HEK293T (cell line): ENCODE measurements at regions not wholly inside any gene's neighbourhood (a gene's known extent, or its start where the extent isn't known, plus 50 kb on each side); places are given as distances from the start of the nearest gene placed in this dataset.

ENCODE experiments used
- CTCF ChIA-PET: fragments of 350-600 bp; formaldehyde crosslinking; extraction: SDS; loops from one replicate; lab custom pipeline; 2021; ENCODE audit warnings: antibody characterized with exemption, inconsistent platforms; lab: Yijun Ruan, JAX
- POLR2A ChIA-PET: fragments of 350-600 bp; formaldehyde crosslinking; extraction: SDS; loops from one replicate; lab custom pipeline; 2020; ENCODE audit warnings: antibody characterized with exemption, inconsistent platforms; lab: Yijun Ruan, JAX
- DNase-seq: peaks from one replicate; pipeline ENCODE4 v3.0.0; 2012; ENCODE audit warnings: mixed read lengths; ENCODE audit errors: extremely low spot score
- ARNT ChIP-seq: fragments of 450-650 bp; IDR thresholded peaks from 2 replicates; pipeline ENCODE4 v1.6.1; 2017; ENCODE audit warnings: mild to moderate bottlenecking
- BHLHE40 ChIP-seq: fragments of 450-650 bp; IDR thresholded peaks from 2 replicates; pipeline ENCODE4 v1.6.1; 2016; ENCODE audit warnings: mild to moderate bottlenecking, moderate library complexity, borderline replicate concordance
- CTBP1 ChIP-seq: fragments of 450-650 bp; IDR thresholded peaks from 2 replicates; pipeline ENCODE4 v1.6.1; 2016; ENCODE audit warnings: borderline replicate concordance
- ELF4 ChIP-seq: fragments of 450-650 bp; IDR thresholded peaks from 2 replicates; pipeline ENCODE4 v1.6.1; 2017; ENCODE audit warnings: antibody characterized with exemption
- FOXA1 ChIP-seq: fragments of 450-650 bp; IDR thresholded peaks from 2 replicates; pipeline ENCODE4 v1.6.1; 2016; ENCODE audit warnings: mild to moderate bottlenecking
- FOXK2 ChIP-seq: fragments of 450-650 bp; IDR thresholded peaks from 2 replicates; pipeline ENCODE4 v1.6.1; 2016; ENCODE audit warnings: mild to moderate bottlenecking
- FOXM1 ChIP-seq: fragments of 450-650 bp; IDR thresholded peaks from 2 replicates; pipeline ENCODE4 v1.6.1; 2017; ENCODE audit warnings: mild to moderate bottlenecking, borderline replicate concordance
- HDGF ChIP-seq: fragments of 450-650 bp; IDR thresholded peaks from 2 replicates; pipeline ENCODE4 v1.6.1; 2017; ENCODE audit warnings: antibody characterized with exemption, borderline replicate concordance
- L3MBTL2 ChIP-seq: fragments of 450-650 bp; conservative IDR thresholded peaks from 2 replicates; pipeline ENCODE4 v1.6.1; 2016; ENCODE audit warnings: mild to moderate bottlenecking
- LEF1 ChIP-seq: fragments of 450-650 bp; IDR thresholded peaks from 2 replicates; pipeline ENCODE4 v1.6.1; 2017; ENCODE audit warnings: mild to moderate bottlenecking, borderline replicate concordance
- NFRKB ChIP-seq: fragments of 450-650 bp; IDR thresholded peaks from 2 replicates; pipeline ENCODE4 v1.6.1; 2016; ENCODE audit warnings: mild to moderate bottlenecking, moderate library complexity
- PKNOX1 ChIP-seq: fragments of 450-650 bp; IDR thresholded peaks from 2 replicates; pipeline ENCODE4 v1.6.1; 2016
- SP1 ChIP-seq: fragments of 450-650 bp; IDR thresholded peaks from 2 replicates; pipeline ENCODE4 v1.6.1; 2017
- SUZ12 ChIP-seq: fragments of 450-650 bp; IDR thresholded peaks from 2 replicates; pipeline ENCODE4 v1.6.1; 2016; ENCODE audit warnings: mild to moderate bottlenecking
- TARDBP ChIP-seq: fragments of 450-650 bp; IDR thresholded peaks from 2 replicates; pipeline ENCODE4 v1.6.1; 2016
- ZNF384 ChIP-seq: fragments of 450-650 bp; IDR thresholded peaks from 2 replicates; pipeline ENCODE4 v1.6.1; 2016

- ChIA-PET POLR2A (no interaction called here), CTCF (no interaction called here)
- DNase-seq, result no peak
- TF ChIP-seq ZNF384 (no peak), L3MBTL2 (no peak), ARNT (no peak), NFRKB (no peak), HDGF (no peak), FOXA1 (no peak), BHLHE40 (no peak), CTBP1 (no peak), SUZ12 (no peak), FOXK2 (no peak), SP1 (no peak), FOXM1 (no peak), TARDBP (no peak), LEF1 (no peak), PKNOX1 (no peak), ELF4 (no peak)
Measured at GRCh38 chr11:123313262-123313661, 116.8 kb upstream of the GRAMD1B start.

- CTCF ChIA-PET, result interaction anchor here (0.8 to 1.0 kb wide), 3 partner anchors 14 to 155 kb away, joined by 3 to 4 read pairs (median 3); no protein-coding TSS in a partner anchor
- no peak for TF ChIP-seq PKNOX1
- no peak for TF ChIP-seq LEF1
- no peak for TF ChIP-seq L3MBTL2
- TF ChIP-seq FOXA1, result no peak
- TF ChIP-seq CTBP1, result no peak
- no peak for TF ChIP-seq ARNT
- no peak for TF ChIP-seq FOXM1
- TF ChIP-seq SUZ12, result no peak
- TF ChIP-seq NFRKB, result no peak
- no peak for TF ChIP-seq SP1
- no peak for TF ChIP-seq HDGF
- no peak for TF ChIP-seq BHLHE40
- TF ChIP-seq FOXK2, result no peak
- TF ChIP-seq TARDBP, result no peak
- no peak for TF ChIP-seq ELF4
- TF ChIP-seq ZNF384, result no peak
- POLR2A ChIA-PET, result no interaction called here
- DNase-seq, result no peak
Measured at GRCh38 chr11:123308077-123308476, 113.0 kb upstream of the CLMP start.

- CTCF ChIA-PET, result interaction anchor here (0.5 to 1.0 kb wide), 5 partner anchors 10 to 208 kb away, joined by 3 to 5 read pairs (median 3); no protein-coding TSS in a partner anchor
- POLR2A ChIA-PET, result no interaction called here
- no peak for DNase-seq
- TF ChIP-seq ELF4 (no peak), SUZ12 (no peak), BHLHE40 (no peak), FOXK2 (no peak), CTBP1 (no peak), NFRKB (no peak), ARNT (no peak), LEF1 (no peak), SP1 (no peak), ZNF384 (no peak), PKNOX1 (no peak), TARDBP (no peak), L3MBTL2 (no peak), HDGF (no peak), FOXA1 (no peak), FOXM1 (no peak)
Measured at GRCh38 chr11:123307276-123307675, 112.2 kb upstream of the CLMP start.

- DNase-seq, result no peak
- POLR2A ChIA-PET, result no interaction called here
- CTCF ChIA-PET, result no interaction called here
- TF ChIP-seq LEF1 (no peak), TARDBP (no peak), SUZ12 (no peak), ARNT (no peak), FOXA1 (no peak), NFRKB (no peak), FOXK2 (no peak), PKNOX1 (no peak), HDGF (no peak), FOXM1 (no peak), ELF4 (no peak), BHLHE40 (no peak), L3MBTL2 (no peak), CTBP1 (no peak), SP1 (no peak), ZNF384 (no peak)
Measured at GRCh38 chr11:123306531-123306930, 111.5 kb upstream of the CLMP start.

GRCh38 chr11:123305601-123306375, 110.7 kb upstream of the CLMP start:
- ChIA-PET POLR2A (no interaction called here), CTCF (interaction anchor here (1.2 kb wide), 1 partner anchor 44 kb away, joined by 3 read pairs; no protein-coding TSS in a partner anchor)
- no peak for DNase-seq
- TF ChIP-seq SUZ12 (no peak), TARDBP (no peak), NFRKB (no peak), ZNF384 (no peak), ELF4 (no peak), PKNOX1 (no peak), ARNT (no peak), L3MBTL2 (no peak), LEF1 (no peak), BHLHE40 (no peak), FOXK2 (no peak), HDGF (no peak), SP1 (no peak), FOXM1 (no peak)
